Ascending aorta (tissue), 2 donors: ENCODE measurements at regions not wholly inside any gene's neighbourhood (a gene's known extent, or its start where the extent isn't known, plus 50 kb on each side); places are given as distances from the start of the nearest gene placed in this dataset.

Source experiments
- DNase-seq, 2 donors: peaks; one replicate each; pipeline ENCODE4 v3.0.0-alpha.2; 2019; ENCODE audit warnings: low spot score in 2 of 2
- H3K27ac ChIP-seq, 2 donors: fragments of 200-600 bp; sonication (generic); one replicate each; pipeline ENCODE4 v1.5.1; 2016 to 2017; ENCODE audit warnings: mild to moderate bottlenecking in 1 of 2
- H3K27me3 ChIP-seq: fragments of 200-600 bp; sonication (generic); one replicate; pipeline ENCODE4 v1.5.1; 2017
- H3K36me3 ChIP-seq, 2 donors: fragments of 200-600 bp; sonication (generic); one replicate each; pipeline ENCODE4 v1.5.1; 2016
- H3K4me1 ChIP-seq, 2 donors: fragments of 200-600 bp; sonication (generic); one replicate each; pipeline ENCODE4 v1.5.1; 2016 to 2017; ENCODE audit warnings: mild to moderate bottlenecking in 1 of 2
- H3K4me3 ChIP-seq, 2 donors: fragments of 200-600 bp; sonication (generic); one replicate each; pipeline ENCODE4 v1.5.1; 2016 to 2017; ENCODE audit warnings: mild to moderate bottlenecking in 1 of 2
- H3K9me3 ChIP-seq, 2 donors: fragments of 200-600 bp; sonication (generic); one replicate each; pipeline ENCODE4 v1.5.1; 2016
- CTCF ChIP-seq, 3 experiments: fragments of 200-600 bp in 2 of 3; fragments of 450-650 bp in 1 of 3; sonication (generic) in 2 of 3; IDR thresholded peaks; one replicate each; pipeline ENCODE4 v1.5.1; 2016 to 2019; ENCODE audit warnings: antibody characterized with exemption in 3 of 3, mild to moderate bottlenecking in 1 of 3, moderate library complexity in 1 of 3
- intact Hi-C: fragments of 100-400 bp; cut with DNase I; formaldehyde crosslinking; loops from one replicate; pipeline ENCODE4 v1.15.1; 2023

- Histone ChIP-seq H3K27me3 (no peaks in the 10 kb centered on the region), H3K36me3 (no peaks in the 10 kb centered on the region), H3K27ac (no peak overlapping the region), H3K4me3 (no peak overlapping the region), H3K9me3 (no peaks in the 10 kb centered on the region), H3K4me1 (no peaks in the 10 kb centered on the region)
- TF ChIP-seq CTCF (IDR thresholded peaks at IDR 0.05) = no peak
- DNase-seq = no peak
- intact Hi-C loops = no loop called here
Measured at GRCh38 chr12:89879766-89880165, 171.1 kb upstream of the ATP2B1 start.

GRCh38 chr12:89878950-89879349 is 170.3 kb upstream of the ATP2B1 start:
- intact Hi-C loops = no loop called here
- TF ChIP-seq CTCF (IDR thresholded peaks at IDR 0.05) = no peak
- H3K4me3 ChIP-seq = no peak overlapping the region
- no peaks in the 10 kb centered on the region for H3K36me3 ChIP-seq
- no peaks in the 10 kb centered on the region for H3K9me3 ChIP-seq
- no peaks in the 10 kb centered on the region for H3K4me1 ChIP-seq
- no peak for DNase-seq
- no peak overlapping the region for H3K27ac ChIP-seq
- no peaks in the 10 kb centered on the region for H3K27me3 ChIP-seq

- Histone ChIP-seq H3K36me3 (no peaks in the 10 kb centered on the region), H3K27me3 (no peaks in the 10 kb centered on the region), H3K27ac (no peak overlapping the region), H3K9me3 (no peaks in the 10 kb centered on the region), H3K4me3 (no peak overlapping the region), H3K4me1 (no peaks in the 10 kb centered on the region)
- TF ChIP-seq CTCF (IDR thresholded peaks at IDR 0.05) = no peak
- intact Hi-C loops = no loop called here
- DNase-seq = no peak
Measured at GRCh38 chr12:89878327-89878726, 169.7 kb upstream of the ATP2B1 start.

- no peak for TF ChIP-seq CTCF (IDR thresholded peaks at IDR 0.05)
- H3K27me3 ChIP-seq = no peaks in the 10 kb centered on the region
- no peak overlapping the region for H3K27ac ChIP-seq
- H3K36me3 ChIP-seq = no peaks in the 10 kb centered on the region
- H3K4me3 ChIP-seq = no peak overlapping the region
- no peak for DNase-seq
- no peaks in the 10 kb centered on the region for H3K9me3 ChIP-seq
- H3K4me1 ChIP-seq = no peaks in the 10 kb centered on the region
- intact Hi-C loops = no loop called here
Measured at GRCh38 chr12:89877671-89878070, 169.0 kb upstream of the ATP2B1 start.

- Histone ChIP-seq H3K27me3 (no peaks in the 10 kb centered on the region), H3K4me3 (no peak overlapping the region), H3K36me3 (no peaks in the 10 kb centered on the region), H3K27ac (no peak overlapping the region), H3K4me1 (no peaks in the 10 kb centered on the region), H3K9me3 (no peaks in the 10 kb centered on the region)
- intact Hi-C loops = no loop called here
- no peak for TF ChIP-seq CTCF (IDR thresholded peaks at IDR 0.05)
- DNase-seq = no peak
Measured at GRCh38 chr12:89877136-89877535, 168.5 kb upstream of the ATP2B1 start.

- H3K9me3 ChIP-seq = no peaks in the 10 kb centered on the region
- TF ChIP-seq CTCF (IDR thresholded peaks at IDR 0.05) = no peak
- H3K36me3 ChIP-seq = no peaks in the 10 kb centered on the region
- H3K4me3 ChIP-seq = no peak overlapping the region
- DNase-seq = no peak
- no peaks in the 10 kb centered on the region for H3K4me1 ChIP-seq
- no peaks in the 10 kb centered on the region for H3K27me3 ChIP-seq
- no peak overlapping the region for H3K27ac ChIP-seq
- intact Hi-C loops = no loop called here
Measured at GRCh38 chr12:89875809-89876208, 167.2 kb upstream of the ATP2B1 start.
